ENCODE measurements at regions not wholly inside any gene's neighbourhood (a gene's known extent, or its start where the extent isn't known, plus 50 kb on each side); places are given as distances from the start of the nearest gene placed in this dataset.

- no peak overlapping the region for H3K4me3 ChIP-seq (ENCODE audit: low read depth, low read length)
Measured at GRCh38 chr1:219757890-219758289, 145.0 kb upstream of the ZC3H11B start.

GRCh38 chr1:219755234-219755633 lies 142.3 kb upstream of the ZC3H11B start:
- no peaks in the 10 kb centered on the region for H3K79me2 ChIP-seq (ENCODE audit: control insufficient read depth, insufficient read depth, low read length, poor library complexity)
- no peak overlapping the region for H3K4me3 ChIP-seq (ENCODE audit: low read depth, low read length)
- H3K18ac ChIP-seq (ENCODE audit: low read length) = no peak overlapping the region
- no CpG with 5 or more reads among the region's 3 CpGs for WGBS (ENCODE audit: extremely low coverage, insufficient coverage, insufficient read length)
- no peaks in the 10 kb centered on the region for H3K4me1 ChIP-seq (ENCODE audit: control insufficient read depth in 1 of 2, insufficient read depth in 2 of 2, low read length in 2 of 2)
- H2BK12ac ChIP-seq (ENCODE audit: low read length) = no peak overlapping the region
- no peak overlapping the region for H3K14ac ChIP-seq (ENCODE audit: low read length)
- no peaks in the 10 kb centered on the region for H3K36me3 ChIP-seq (ENCODE audit: control insufficient read depth in 1 of 2, insufficient read depth in 2 of 2, low read length in 2 of 2)
- H2BK5ac ChIP-seq (ENCODE audit: low read depth, low read length, poor library complexity) = no peak overlapping the region
- no peak overlapping the region for H3K4me2 ChIP-seq (ENCODE audit: low read length)
- H3K79me1 ChIP-seq (ENCODE audit: low read length) = no peaks in the 10 kb centered on the region
- H4K12ac ChIP-seq (ENCODE audit: low read depth, low read length) = no peak overlapping the region
- no peak overlapping the region for H3K23ac ChIP-seq (ENCODE audit: low read length)
- no peak overlapping the region for H4K91ac ChIP-seq (ENCODE audit: low read depth, low read length)
- H3K27ac ChIP-seq (ENCODE audit: low read depth, low read length) = no peak overlapping the region
- DNase-seq = no peak
- no peaks in the 10 kb centered on the region for H3K9me3 ChIP-seq (ENCODE audit: insufficient read depth, low read depth, low read length)
- H2AK5ac ChIP-seq (ENCODE audit: low read length) = no peak overlapping the region
- no peak overlapping the region for H3K9ac ChIP-seq (ENCODE audit: low read length)
- no peak overlapping the region for H4K8ac ChIP-seq (ENCODE audit: low read depth, low read length)
- H3K4ac ChIP-seq (ENCODE audit: low read depth, low read length) = no peak overlapping the region
- H3K27me3 ChIP-seq (ENCODE audit: insufficient read depth, low read length) = no peaks in the 10 kb centered on the region
- no peak overlapping the region for H2BK120ac ChIP-seq (ENCODE audit: insufficient read depth, low read length, poor library complexity)
- no peak overlapping the region for H2AFZ ChIP-seq (ENCODE audit: insufficient read depth, low read length, poor library complexity)

More at GRCh38 chr1:219757890-219758289, 145.0 kb upstream of the ZC3H11B start:
- H2AK5ac ChIP-seq (ENCODE audit: low read length) = no peak overlapping the region
- no peak overlapping the region for H2BK120ac ChIP-seq (ENCODE audit: insufficient read depth, low read length, poor library complexity)
- no peak overlapping the region for H2AFZ ChIP-seq (ENCODE audit: insufficient read depth, low read length, poor library complexity)
- H3K79me2 ChIP-seq (ENCODE audit: control insufficient read depth, insufficient read depth, low read length, poor library complexity) = no peaks in the 10 kb centered on the region
- H3K79me1 ChIP-seq (ENCODE audit: low read length) = no peaks in the 10 kb centered on the region
- no peak overlapping the region for H2BK12ac ChIP-seq (ENCODE audit: low read length)
- H3K27me3 ChIP-seq (ENCODE audit: insufficient read depth, low read length) = no peaks in the 10 kb centered on the region
- no peak overlapping the region for H3K9ac ChIP-seq (ENCODE audit: low read length)
- no peak overlapping the region for H2BK5ac ChIP-seq (ENCODE audit: low read depth, low read length, poor library complexity)
- H3K4ac ChIP-seq (ENCODE audit: low read depth, low read length) = no peak overlapping the region
- no peak overlapping the region for H4K91ac ChIP-seq (ENCODE audit: low read depth, low read length)
- no peak overlapping the region for H3K27ac ChIP-seq (ENCODE audit: low read depth, low read length)
- H4K8ac ChIP-seq (ENCODE audit: low read depth, low read length) = no peak overlapping the region
- no CpG with 5 or more reads among the region's 5 CpGs for WGBS (ENCODE audit: extremely low coverage, insufficient coverage, insufficient read length)
- H3K4me2 ChIP-seq (ENCODE audit: low read length) = no peak overlapping the region
- no peak for DNase-seq
- H3K9me3 ChIP-seq (ENCODE audit: insufficient read depth, low read depth, low read length) = no peaks in the 10 kb centered on the region
- no peaks in the 10 kb centered on the region for H3K36me3 ChIP-seq (ENCODE audit: control insufficient read depth in 1 of 2, insufficient read depth in 2 of 2, low read length in 2 of 2)
- no peak overlapping the region for H4K12ac ChIP-seq (ENCODE audit: low read depth, low read length)
- H3K4me1 ChIP-seq (ENCODE audit: control insufficient read depth in 1 of 2, insufficient read depth in 2 of 2, low read length in 2 of 2) = no peaks in the 10 kb centered on the region
- H3K18ac ChIP-seq (ENCODE audit: low read length) = no peak overlapping the region
- H3K23ac ChIP-seq (ENCODE audit: low read length) = no peak overlapping the region
- H3K14ac ChIP-seq (ENCODE audit: low read length) = no peak overlapping the region

- no peak overlapping the region for H3K4ac ChIP-seq (ENCODE audit: low read depth, low read length)
- H4K91ac ChIP-seq (ENCODE audit: low read depth, low read length) = no peak overlapping the region
- H3K14ac ChIP-seq (ENCODE audit: low read length) = no peak overlapping the region
- H3K4me3 ChIP-seq (ENCODE audit: low read depth, low read length) = no peak overlapping the region
- no peak overlapping the region for H2BK12ac ChIP-seq (ENCODE audit: low read length)
- H2AK5ac ChIP-seq (ENCODE audit: low read length) = no peak overlapping the region
- no peak overlapping the region for H2BK120ac ChIP-seq (ENCODE audit: insufficient read depth, low read length, poor library complexity)
- H3K27me3 ChIP-seq (ENCODE audit: insufficient read depth, low read length) = no peaks in the 10 kb centered on the region
- DNase-seq = no peak
- H3K36me3 ChIP-seq (ENCODE audit: control insufficient read depth in 1 of 2, insufficient read depth in 2 of 2, low read length in 2 of 2) = no peaks in the 10 kb centered on the region
- H3K18ac ChIP-seq (ENCODE audit: low read length) = no peak overlapping the region
- no peaks in the 10 kb centered on the region for H3K79me2 ChIP-seq (ENCODE audit: control insufficient read depth, insufficient read depth, low read length, poor library complexity)
- H2BK5ac ChIP-seq (ENCODE audit: low read depth, low read length, poor library complexity) = no peak overlapping the region
- WGBS (ENCODE audit: extremely low coverage, insufficient coverage, insufficient read length) = no CpG with 5 or more reads among the region's 2 CpGs
- H3K27ac ChIP-seq (ENCODE audit: low read depth, low read length) = no peak overlapping the region
- H4K8ac ChIP-seq (ENCODE audit: low read depth, low read length) = no peak overlapping the region
- no peaks in the 10 kb centered on the region for H3K4me1 ChIP-seq (ENCODE audit: control insufficient read depth in 1 of 2, insufficient read depth in 2 of 2, low read length in 2 of 2)
- no peak overlapping the region for H3K23ac ChIP-seq (ENCODE audit: low read length)
- no peak overlapping the region for H4K12ac ChIP-seq (ENCODE audit: low read depth, low read length)
- no peak overlapping the region for H3K9ac ChIP-seq (ENCODE audit: low read length)
- H3K4me2 ChIP-seq (ENCODE audit: low read length) = no peak overlapping the region
- H3K9me3 ChIP-seq (ENCODE audit: insufficient read depth, low read depth, low read length) = no peaks in the 10 kb centered on the region
- no peaks in the 10 kb centered on the region for H3K79me1 ChIP-seq (ENCODE audit: low read length)
- no peak overlapping the region for H2AFZ ChIP-seq (ENCODE audit: insufficient read depth, low read length, poor library complexity)
Measured at GRCh38 chr1:219754767-219755166, 141.9 kb upstream of the ZC3H11B start.

GRCh38 chr1:219753914-219754313 lies 141.0 kb upstream of the ZC3H11B start:
- Histone ChIP-seq H3K4me2 (ENCODE audit: low read length) (no peak overlapping the region), H3K36me3 (ENCODE audit: control insufficient read depth in 1 of 2, insufficient read depth in 2 of 2, low read length in 2 of 2) (no peaks in the 10 kb centered on the region), H4K8ac (ENCODE audit: low read depth, low read length) (no peak overlapping the region), H3K14ac (ENCODE audit: low read length) (no peak overlapping the region), H3K4ac (ENCODE audit: low read depth, low read length) (no peak overlapping the region), H4K12ac (ENCODE audit: low read depth, low read length) (no peak overlapping the region), H2AK5ac (ENCODE audit: low read length) (no peak overlapping the region), H3K27me3 (ENCODE audit: insufficient read depth, low read length) (no peaks in the 10 kb centered on the region), H3K23ac (ENCODE audit: low read length) (no peak overlapping the region), H3K27ac (ENCODE audit: low read depth, low read length) (no peak overlapping the region), H4K91ac (ENCODE audit: low read depth, low read length) (no peak overlapping the region), H3K9ac (ENCODE audit: low read length) (no peak overlapping the region), H2AFZ (ENCODE audit: insufficient read depth, low read length, poor library complexity) (no peak overlapping the region), H2BK120ac (ENCODE audit: insufficient read depth, low read length, poor library complexity) (no peak overlapping the region), H2BK5ac (ENCODE audit: low read depth, low read length, poor library complexity) (no peak overlapping the region), H3K79me2 (ENCODE audit: control insufficient read depth, insufficient read depth, low read length, poor library complexity) (no peaks in the 10 kb centered on the region), H3K18ac (ENCODE audit: low read length) (no peak overlapping the region), H3K4me3 (ENCODE audit: low read depth, low read length) (no peak overlapping the region), H3K4me1 (ENCODE audit: control insufficient read depth in 1 of 2, insufficient read depth in 2 of 2, low read length in 2 of 2) (no peaks in the 10 kb centered on the region), H3K79me1 (ENCODE audit: low read length) (no peaks in the 10 kb centered on the region), H3K9me3 (ENCODE audit: insufficient read depth, low read depth, low read length) (no peaks in the 10 kb centered on the region), H2BK12ac (ENCODE audit: low read length) (no peak overlapping the region)
- WGBS (ENCODE audit: extremely low coverage, insufficient coverage, insufficient read length) = no CpG with 5 or more reads among the region's 4 CpGs
- DNase-seq = no peak
